ENCODE measurements at regions not wholly inside any gene's neighbourhood (a gene's known extent, or its start where the extent isn't known, plus 50 kb on each side); places are given as distances from the start of the nearest gene placed in this dataset.

- no peaks in the 10 kb centered on the region for H3F3A ChIP-seq (replicated peaks; ENCODE audit: insufficient read depth)
- no peaks in the 10 kb centered on the region for H3K9me3 ChIP-seq
- no peaks in the 10 kb centered on the region for H3K4me1 ChIP-seq (ENCODE audit: control insufficient read depth in 1 of 2, insufficient read depth in 2 of 2, low read depth in 1 of 2, low read length in 1 of 2)
- no peak overlapping the region for H3K4me3 ChIP-seq (ENCODE audit: low read depth in 2 of 2, low read length in 1 of 2)
- H3K4me2 ChIP-seq, result no peak overlapping the region
- DNase-seq, result no peak
- TF ChIP-seq MAX (IDR thresholded peaks at IDR 0.05; ENCODE audit: low read depth) (no peak), NFIC (IDR thresholded peaks at IDR 0.05; ENCODE audit: borderline replicate concordance) (no peak), GABPA (IDR thresholded peaks at IDR 0.05; ENCODE audit: low read depth) (no peak), EZH2phosphoT487 (IDR thresholded peaks at IDR 0.05; ENCODE audit: borderline replicate concordance, low read depth) (no peak), SMC3 (IDR thresholded peaks at IDR 0.05; ENCODE audit: low read depth, low read length) (no peak), TCF12 (IDR thresholded peaks at IDR 0.05) (no peak), MEF2A (IDR thresholded peaks at IDR 0.05; ENCODE audit: borderline replicate concordance, low read depth) (no peak), CTCF (IDR thresholded peaks at IDR 0.05) (no peak), REST (IDR thresholded peaks at IDR 0.05; ENCODE audit: low read depth, low read length) (no peak), RAD21 (IDR thresholded peaks at IDR 0.05; ENCODE audit: low read length) (no peak), CHD2 (IDR thresholded peaks at IDR 0.05; ENCODE audit: low read length, partially characterized antibody) (no peak), POLR2AphosphoS5 (IDR thresholded peaks at IDR 0.05; ENCODE audit: low read depth, low read length) (no peak)
- TF ChIP-seq, protein P1, sequence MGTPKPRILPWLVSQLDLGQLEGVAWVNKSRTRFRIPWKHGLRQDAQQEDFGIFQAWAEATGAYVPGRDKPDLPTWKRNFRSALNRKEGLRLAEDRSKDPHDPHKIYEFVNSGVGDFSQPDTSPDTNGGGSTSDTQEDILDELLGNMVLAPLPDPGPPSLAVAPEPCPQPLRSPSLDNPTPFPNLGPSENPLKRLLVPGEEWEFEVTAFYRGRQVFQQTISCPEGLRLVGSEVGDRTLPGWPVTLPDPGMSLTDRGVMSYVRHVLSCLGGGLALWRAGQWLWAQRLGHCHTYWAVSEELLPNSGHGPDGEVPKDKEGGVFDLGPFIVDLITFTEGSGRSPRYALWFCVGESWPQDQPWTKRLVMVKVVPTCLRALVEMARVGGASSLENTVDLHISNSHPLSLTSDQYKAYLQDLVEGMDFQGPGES (IDR thresholded peaks at IDR 0.05; ENCODE audit: low read depth, low read length), result no peak
- TF ChIP-seq, protein P2, sequence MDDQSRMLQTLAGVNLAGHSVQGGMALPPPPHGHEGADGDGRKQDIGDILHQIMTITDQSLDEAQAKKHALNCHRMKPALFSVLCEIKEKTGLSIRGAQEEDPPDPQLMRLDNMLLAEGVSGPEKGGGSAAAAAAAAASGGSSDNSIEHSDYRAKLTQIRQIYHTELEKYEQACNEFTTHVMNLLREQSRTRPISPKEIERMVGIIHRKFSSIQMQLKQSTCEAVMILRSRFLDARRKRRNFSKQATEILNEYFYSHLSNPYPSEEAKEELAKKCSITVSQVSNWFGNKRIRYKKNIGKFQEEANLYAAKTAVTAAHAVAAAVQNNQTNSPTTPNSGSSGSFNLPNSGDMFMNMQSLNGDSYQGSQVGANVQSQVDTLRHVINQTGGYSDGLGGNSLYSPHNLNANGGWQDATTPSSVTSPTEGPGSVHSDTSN (IDR thresholded peaks at IDR 0.05), result no peak
- TF ChIP-seq, protein P3, sequence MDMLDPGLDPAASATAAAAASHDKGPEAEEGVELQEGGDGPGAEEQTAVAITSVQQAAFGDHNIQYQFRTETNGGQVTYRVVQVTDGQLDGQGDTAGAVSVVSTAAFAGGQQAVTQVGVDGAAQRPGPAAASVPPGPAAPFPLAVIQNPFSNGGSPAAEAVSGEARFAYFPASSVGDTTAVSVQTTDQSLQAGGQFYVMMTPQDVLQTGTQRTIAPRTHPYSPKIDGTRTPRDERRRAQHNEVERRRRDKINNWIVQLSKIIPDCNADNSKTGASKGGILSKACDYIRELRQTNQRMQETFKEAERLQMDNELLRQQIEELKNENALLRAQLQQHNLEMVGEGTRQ (IDR thresholded peaks at IDR 0.05; ENCODE audit: borderline replicate concordance, low read depth, low read length), result no peak
- no peaks in the 10 kb centered on the region for H3K9me2 ChIP-seq
- H3K27me3 ChIP-seq (ENCODE audit: insufficient read depth), result no peaks in the 10 kb centered on the region
- no peak overlapping the region for H3K9ac ChIP-seq
- H3K79me2 ChIP-seq (ENCODE audit: insufficient read depth), result no peaks in the 10 kb centered on the region
- H3K27ac ChIP-seq (ENCODE audit: low read depth in 2 of 2, low read length in 1 of 2), result no peak overlapping the region
- CTCF ChIA-PET, result no interaction called here
- H3K36me3 ChIP-seq (replicated peaks in 1 of 2; ENCODE audit: control insufficient read depth in 1 of 2, insufficient read depth in 2 of 2, low read length in 1 of 2), result no peaks in the 10 kb centered on the region
- H4K20me1 ChIP-seq (ENCODE audit: insufficient read depth), result no peaks in the 10 kb centered on the region
- POLR2A ChIA-PET, result interaction anchor here (0.6 kb wide), 1 partner anchor 357 kb away, joined by 3 read pairs; no protein-coding TSS in a partner anchor
- no peak overlapping the region for H2AFZ ChIP-seq (ENCODE audit: low read depth)
Observed at GRCh38 chr3:166123576-166123975, 286.4 kb upstream of the BCHE start.
